GM11168 (cell line): ENCODE measurements at regions not wholly inside any gene's neighbourhood (a gene's known extent, or its start where the extent isn't known, plus 50 kb on each side); places are given as distances from the start of the nearest gene placed in this dataset.

Source experiments
- in situ Hi-C: fragments of 300-500 bp; cut with MboI; formaldehyde crosslinking; loops from one replicate; pipeline ENCODE4 v1.12.0; 2022; ENCODE audit warnings: low sequenced_read_pairs; ENCODE audit not compliant: unreplicated experiment

DNA sequence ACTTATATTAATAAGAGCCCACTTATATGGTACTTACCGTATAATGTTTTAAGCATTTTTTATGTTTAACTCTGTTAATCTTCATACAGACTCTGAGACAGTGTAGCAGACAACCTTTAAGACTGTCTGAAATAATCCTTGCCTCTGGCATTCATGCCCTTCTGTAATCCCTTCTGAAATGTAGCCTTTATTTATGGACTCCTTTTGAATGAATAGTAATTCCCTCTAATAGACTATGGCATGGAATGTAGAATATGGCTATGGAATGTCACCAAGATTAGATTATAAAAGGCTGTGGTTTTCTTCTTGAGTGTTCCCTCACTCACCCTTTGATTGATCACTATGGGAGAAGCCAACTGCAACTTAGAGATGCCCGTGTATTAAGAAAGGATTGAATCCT lies 439.4 kb downstream of the SH3GL2 start:
- in situ Hi-C loops: no loop called here

DNA sequence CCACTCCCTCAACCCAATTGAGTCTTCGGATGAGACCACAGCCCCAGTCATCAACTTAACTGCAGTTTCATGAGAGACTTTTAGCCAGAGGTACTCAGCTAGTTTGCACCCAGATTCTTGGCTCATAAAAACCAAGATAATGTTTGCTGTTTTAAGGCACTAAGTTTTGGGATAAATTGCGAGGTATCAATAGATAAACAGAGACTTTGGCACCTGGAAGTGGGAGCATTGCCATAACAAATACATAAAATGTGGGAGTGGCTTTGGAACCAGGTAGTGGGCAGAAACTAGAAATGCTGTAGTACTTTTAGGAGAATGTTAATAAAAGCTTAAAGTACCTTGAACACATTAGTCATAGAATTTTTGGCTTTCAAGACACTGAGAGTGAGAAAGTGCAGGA lies 439.8 kb downstream of the SH3GL2 start:
- in situ Hi-C loops: no loop called here

DNA sequence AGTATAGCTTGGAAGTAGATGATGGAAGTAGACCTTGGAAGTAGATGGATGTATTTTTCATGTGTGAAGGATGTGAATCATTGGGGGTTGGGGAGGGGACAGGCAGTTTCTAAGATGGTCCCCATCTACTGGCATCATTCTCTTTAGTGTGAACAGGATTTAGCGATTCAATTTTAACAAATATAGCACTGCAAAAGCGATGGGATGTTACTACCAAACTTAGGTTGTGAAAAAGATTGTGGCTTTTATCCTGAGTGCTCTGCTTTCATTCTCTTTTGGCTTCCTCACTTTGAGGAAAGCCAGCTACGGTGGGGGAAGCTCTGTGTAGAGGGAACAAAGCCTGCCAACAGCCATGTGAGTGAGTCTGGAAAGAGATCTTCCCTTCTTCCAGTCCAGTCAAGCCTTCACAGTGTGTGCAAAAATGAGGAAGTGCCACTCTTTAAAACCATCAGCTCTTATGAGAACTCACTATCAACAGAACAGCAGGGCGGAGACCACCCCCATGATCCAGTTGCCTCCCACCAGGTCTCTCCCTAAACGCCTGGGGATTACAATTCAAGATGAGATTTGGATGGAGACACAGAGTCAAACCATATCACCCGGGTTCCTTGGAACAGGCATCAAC lies 441.4 kb downstream of the SH3GL2 start:
- in situ Hi-C loops: no loop called here

DNA sequence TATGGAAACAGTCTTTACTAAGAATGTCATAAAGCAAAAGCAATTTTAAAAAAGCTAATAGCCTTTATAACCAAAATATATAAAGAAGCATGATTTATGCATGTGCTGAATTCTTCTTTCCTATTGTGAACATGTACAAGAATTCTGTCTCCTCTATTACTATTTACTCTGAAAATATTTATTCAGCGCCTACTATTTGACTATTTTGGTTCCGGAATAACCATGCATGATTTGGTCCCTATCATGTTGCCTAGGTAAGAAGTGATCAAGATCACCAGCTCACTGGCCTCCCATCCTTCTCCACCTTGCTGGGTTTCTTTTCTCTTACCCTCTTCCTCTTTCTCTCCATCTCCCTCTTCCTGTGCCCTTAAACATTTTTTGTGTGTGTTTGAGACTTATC lies 443.8 kb downstream of the SH3GL2 start:
- in situ Hi-C loops: no loop called here

DNA sequence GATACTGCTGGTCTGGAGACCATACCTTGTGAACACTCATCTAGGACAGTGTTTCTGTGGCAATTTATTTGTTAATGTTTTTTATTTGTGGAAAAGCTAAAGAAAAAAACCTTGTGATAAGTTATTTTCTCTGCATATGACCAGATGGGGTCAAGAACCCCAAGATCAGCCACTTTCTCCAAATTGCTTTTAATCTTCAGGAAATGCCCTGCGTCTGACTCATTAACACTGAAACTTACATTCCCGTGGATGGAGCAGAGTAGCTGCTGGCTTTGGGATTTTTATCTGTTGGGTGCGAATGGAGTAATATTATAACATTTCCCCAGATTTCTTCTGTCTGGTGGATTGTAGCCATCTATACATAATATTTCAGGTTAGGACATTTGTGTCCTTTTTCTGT lies 444.5 kb downstream of the SH3GL2 start:
- in situ Hi-C loops: no loop called here

DNA sequence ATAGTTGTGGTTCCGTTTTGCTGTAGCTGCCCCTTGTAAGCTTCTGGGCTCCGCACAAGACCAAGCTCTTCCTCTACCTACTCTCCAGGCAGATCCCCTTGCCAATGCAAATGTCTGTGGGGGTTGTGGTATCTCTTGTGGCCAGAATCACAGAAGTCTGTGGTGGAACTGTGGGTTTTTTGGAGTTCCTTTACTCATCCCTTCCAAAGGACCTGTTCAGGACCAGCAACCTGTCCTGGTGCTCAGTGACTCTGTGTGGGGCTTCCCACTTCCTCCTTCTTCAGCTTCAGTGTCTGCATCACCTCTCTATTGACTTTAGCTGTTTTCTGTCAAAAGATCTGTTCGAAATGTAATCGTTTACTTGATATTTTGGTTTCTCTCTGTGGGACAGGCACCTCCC lies 441.3 kb upstream of the ADAMTSL1 start:
- in situ Hi-C loops: no loop called here

DNA sequence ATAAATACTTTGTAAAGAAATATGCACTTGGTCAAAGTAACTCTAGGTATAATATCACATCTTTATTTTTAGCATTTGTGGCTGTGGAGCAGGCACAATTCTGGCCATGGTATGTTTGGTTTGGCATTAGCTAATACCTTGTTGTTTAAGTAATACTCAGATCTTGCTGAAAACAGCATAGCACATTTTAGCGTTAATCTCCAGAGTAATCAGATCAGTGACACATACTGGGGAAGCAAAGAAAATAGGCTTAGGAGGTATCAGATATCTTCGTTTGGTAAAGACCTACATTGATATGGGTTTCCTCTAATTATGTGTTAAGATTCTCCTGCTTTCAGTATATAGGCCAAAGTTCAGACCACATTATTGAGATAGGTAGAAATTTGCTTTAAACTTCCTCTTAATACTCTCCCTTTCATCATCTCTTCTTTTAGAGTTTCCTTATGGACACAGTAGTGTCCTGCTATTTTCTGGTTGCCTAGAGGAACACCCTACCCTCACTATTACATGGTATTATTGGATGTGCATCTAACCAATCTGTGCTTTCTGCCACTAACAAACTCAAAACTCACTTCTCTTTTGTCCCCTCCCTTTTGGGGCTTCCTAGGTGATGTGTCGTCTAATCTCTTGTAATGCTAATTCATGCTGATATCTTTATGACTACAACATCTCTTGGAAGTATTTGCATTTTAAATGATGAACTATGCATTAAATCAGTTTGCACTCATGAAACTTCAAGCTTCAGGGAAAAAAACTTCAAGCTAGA lies 437.3 kb upstream of the ADAMTSL1 start:
- in situ Hi-C loops: no loop called here

DNA sequence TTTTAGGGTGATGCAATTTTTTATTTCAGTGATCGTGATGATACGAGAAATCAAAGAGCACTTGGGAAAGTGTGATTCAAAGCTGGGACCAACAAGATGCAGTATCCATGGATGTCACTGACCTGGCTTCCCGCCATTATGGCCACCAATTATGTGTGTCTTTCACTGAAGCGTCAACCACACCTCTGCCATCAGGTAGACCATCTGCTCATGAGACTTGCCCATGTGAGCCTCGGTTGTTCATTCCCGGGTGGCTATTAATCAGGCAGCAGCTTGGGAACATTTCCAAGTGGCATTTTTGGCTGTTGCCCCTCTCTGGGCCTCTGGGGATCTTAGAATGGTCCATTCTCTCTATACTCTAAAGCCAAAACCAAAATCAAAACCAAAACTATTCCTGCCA lies 436.0 kb upstream of the ADAMTSL1 start:
- in situ Hi-C loops: no loop called here

DNA sequence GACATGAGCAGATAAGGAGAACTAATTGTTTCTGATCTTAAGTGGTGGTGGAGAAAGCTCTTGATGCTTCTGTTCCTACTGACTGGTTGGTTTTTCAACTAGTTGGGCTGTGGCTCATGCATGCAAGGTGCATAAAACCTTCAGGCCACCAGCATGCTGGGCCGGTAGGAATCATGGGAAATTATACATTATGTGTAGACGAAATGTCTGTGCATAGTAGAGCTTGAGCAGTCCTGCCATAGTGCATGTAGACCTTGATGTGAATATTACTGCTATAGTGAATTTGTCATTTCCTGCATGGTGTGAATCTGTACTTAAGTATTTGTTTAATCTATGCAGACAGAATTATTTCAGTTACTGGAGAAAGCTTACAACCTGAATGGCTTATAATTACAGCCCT lies 433.6 kb upstream of the ADAMTSL1 start:
- in situ Hi-C loops: no loop called here

DNA sequence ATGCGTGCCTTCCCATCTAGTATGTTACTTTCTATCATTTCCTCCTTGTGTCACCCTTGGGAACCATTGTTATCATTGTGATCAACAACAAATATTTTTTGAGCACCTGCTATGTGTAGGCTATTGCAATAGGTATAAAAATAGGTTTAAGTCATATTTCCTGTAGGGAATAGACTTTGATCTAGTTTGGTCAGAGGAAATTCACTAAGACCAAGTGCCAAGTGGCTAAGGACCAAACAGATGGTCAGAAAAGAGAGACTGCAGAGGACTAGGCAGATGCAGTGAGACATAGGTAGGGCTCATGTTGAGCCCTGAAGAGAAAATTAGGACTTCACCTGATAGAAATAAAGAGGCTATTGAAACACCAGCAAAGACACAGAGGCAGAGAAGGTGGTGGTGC lies 430.0 kb upstream of the ADAMTSL1 start:
- in situ Hi-C loops: no loop called here

DNA sequence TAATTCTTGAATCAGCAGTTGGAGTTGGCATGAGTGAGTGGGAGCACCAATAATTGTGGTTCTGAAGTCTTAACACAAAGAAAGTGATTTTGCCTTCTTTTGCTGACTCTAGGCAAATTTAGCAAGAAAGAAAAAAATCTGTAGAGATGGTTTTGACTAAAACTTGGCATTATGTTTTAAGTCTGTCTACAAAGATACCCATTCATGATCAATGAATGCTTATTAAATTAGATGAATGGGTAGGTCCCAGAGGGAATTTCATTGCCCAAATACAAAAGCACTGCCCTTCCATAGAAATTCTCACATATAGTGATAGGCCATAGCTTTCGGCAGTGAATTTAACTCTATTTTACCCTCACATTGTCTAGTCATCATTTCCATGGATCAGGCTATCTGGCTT lies 428.6 kb upstream of the ADAMTSL1 start:
- in situ Hi-C loops: no loop called here

DNA sequence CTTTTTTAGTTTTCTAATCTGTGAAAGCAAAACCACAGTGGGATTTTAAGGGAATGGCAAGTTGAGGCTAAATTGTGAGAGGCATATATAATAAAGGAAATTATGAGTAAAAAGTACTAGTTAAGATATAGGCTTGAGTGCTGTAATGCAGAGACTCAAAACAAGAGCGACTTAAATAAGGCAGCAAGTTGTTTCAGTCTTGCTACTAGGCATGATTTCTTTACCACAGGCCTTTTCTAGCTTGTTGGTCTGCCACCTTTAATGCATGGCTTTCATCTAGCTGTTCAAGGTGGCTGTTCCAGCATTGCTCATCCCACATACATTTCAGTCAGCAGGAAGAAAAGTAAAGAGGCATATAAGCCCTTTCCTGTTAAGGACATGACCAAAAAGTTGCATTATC lies 427.9 kb upstream of the ADAMTSL1 start:
- in situ Hi-C loops: no loop called here

DNA sequence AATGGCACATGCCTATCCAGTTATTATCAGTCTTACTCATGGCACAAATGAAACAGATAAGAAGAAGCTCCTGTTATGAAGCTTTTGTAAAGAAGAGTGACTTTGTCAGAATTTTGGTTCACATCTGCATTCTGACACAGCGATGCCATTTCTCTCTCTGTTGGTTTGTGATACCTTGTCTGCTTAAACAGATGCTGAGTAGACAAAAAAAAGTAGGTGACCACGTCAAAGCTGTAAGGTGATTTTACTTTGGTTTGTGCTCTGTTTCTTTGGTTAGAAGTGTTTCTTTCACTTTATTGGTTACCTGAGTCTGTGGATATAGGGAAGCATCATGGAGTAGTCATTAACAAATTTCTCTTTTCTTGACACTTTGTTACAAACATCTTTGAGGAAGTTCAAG lies 422.3 kb upstream of the ADAMTSL1 start:
- in situ Hi-C loops: no loop called here

DNA sequence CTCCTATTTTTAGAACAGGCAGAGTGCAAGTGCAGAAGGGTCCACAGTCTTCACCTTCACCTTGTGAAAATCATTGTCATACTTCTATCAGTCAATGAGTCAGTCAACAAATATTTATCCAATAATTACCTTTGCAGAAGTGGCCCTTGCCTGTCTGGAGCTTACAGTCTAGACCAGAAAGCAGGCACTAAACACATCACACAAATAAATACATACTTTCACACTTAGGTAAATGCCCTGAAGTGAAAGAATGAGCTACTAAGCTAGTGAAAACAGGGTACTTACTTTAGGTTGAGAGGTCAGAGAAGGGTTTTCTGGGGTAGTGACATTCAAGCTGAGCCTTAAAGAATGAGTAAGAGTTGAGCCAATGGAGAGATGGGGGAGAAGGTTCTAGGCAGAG lies 421.9 kb upstream of the ADAMTSL1 start:
- in situ Hi-C loops: no loop called here

DNA sequence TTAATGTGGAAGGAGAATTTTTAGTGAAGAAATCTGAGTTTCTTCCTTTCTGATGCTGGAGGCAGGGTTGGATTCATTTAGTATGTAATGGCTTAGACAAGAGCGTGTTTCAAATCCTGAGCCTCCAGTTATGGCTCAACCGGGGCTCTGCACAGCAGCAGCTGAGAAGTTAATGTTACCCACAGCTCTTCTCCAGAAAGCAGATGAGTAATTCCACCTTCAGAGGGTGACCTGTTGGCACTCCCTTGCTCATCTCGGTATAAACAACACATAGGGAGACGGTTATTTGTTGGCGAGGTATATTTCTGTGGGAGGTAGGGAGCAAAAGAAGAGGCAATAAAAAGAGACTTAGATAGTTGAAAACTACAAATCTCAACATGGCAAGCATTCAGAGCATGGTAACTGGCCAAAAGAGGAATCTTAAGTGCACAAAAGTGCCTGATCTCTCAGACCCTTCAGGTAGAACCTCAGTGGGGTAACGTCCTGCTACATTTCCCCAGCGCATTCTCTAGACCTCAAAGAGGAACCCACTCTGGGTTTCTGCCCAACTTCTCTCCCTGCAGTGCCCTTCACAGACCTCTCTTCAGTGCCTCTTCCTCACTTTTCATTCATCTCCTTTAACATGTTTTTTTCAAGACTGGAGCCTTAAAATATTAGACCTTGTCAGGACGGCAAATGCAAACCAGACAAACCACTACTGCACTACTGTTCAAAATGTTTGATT lies 417.5 kb upstream of the ADAMTSL1 start:
- in situ Hi-C loops: no loop called here

DNA sequence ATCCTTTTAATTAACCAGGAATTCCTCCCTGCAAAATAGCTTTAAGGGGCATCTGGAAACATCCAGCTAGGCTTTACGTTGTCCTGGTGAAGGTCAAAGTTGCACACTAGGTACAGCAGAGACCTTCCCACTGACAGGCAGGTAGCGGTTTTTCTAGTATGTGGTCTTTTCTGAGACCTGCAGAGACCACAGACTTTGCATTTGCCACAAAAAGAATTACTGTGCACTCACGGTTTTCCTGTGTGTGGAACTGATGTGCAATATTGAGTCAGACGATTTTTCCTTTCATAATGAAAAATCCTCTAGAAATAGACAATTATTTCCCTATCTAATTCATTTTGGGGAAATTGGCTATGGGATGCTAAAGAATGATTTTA lies 417.0 kb upstream of the ADAMTSL1 start:
- in situ Hi-C loops: no loop called here

DNA sequence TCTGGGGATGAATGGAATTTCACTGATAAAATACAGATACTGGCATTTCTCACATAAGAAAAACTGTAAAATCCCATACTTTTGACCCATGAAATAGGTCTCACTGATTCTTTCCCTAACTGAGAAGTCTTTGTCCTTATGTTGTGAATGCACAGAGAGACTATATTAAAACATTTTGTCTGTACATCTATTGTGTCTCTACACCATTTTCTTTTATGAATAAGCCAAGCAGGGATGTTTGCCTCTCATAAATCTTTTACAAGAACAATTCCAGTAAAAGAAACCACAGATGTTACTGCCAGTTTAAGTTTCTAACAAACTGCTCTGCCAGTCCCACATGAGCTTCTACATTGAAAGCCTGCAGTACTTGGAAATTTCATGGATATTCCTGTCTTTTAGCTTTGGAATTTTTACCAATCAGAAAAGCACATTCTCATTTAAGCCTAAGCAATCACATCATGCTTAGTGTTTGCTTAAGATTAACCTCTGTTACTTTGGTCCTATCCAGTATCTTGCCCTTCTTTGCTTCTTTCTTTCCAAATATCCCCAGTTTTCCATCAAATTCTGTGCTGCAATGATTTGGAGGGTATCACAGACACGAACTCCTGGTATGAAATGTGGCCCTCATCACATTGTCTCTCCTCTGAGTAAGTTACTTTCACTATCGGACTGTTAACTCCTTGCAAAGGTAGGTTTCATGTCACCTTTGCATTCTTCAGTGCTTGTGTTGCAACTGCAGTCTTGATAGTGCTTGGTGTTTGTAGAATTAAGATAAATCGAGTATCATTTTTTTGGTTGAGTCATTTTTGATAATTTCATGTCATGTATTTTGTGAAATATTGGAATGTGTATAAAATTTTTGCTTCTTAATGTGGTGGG lies 415.1 kb upstream of the ADAMTSL1 start:
- in situ Hi-C loops: no loop called here

DNA sequence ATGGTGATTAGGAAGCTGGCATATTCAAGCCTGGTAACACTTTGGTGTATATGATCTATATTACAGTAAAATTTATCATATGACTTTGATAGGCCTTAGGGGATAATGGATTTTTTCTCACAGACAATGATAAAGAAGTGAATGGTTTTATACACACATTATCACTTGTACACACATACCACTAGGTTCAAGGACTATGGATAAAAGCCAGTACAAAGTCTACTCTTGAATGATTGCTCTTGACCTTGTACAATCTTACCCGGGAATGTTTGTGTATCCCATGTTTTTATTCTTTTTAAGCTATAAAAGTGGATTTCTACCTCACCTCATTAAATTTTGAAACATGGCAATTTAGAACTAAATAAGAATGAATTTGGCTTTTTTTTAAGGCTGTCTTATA lies 414.5 kb upstream of the ADAMTSL1 start:
- in situ Hi-C loops: no loop called here

DNA sequence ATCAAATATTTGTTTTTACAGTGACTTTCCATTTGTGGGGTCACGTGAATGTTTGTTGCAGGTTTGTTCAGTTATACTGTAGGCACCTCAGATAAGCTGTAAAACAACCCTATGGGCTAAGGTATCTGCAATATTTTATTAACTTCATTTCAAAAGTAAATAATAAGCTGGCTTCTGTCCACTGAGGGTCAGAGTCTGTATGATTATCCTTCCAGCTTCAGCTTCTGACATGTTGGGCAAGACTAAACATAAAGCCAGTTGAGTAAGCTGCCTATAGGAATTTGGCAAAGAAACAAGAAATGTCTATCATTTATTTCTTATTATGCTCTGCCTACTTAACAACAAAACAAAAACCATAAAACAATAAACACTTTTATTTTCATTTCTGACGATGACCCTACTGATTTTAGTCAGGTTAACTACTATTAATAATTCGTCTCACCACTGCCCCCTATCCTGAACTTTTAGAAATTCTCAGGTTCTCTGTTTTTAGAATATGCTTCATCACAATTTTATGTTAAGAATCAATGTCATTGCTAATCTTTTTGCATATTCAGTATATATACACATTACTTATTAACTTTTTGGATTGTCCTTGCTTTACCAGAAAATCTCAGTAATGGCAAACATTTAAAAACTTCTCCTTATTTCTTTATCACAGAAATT lies 413.6 kb upstream of the ADAMTSL1 start:
- in situ Hi-C loops: no loop called here

DNA sequence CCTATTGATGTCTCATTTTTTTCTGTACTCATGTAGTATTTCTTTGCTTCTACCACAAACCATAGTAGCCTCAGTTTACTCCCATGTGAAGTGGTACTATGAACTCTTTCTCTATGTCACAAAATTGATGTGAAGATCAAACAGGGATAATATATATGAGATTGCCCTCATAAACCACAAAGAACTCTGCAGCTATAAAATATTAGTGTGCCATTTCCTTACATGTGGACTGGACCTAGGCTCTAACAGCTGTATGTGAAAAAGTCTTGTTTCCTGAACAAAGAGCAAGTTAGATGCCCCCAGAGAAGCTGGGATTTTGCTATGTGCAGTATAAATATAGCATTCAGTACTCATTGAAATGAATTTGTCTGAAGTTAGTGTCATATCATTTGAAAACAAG lies 412.6 kb upstream of the ADAMTSL1 start:
- in situ Hi-C loops: no loop called here
